ENCODE measurements at regions not wholly inside any gene's neighbourhood (a gene's known extent, or its start where the extent isn't known, plus 50 kb on each side); places are given as distances from the start of the nearest gene placed in this dataset.
A peak's percentile ranks its signal among the peaks of the same experiment; 100 is the strongest.

- no peak for DNase-seq
Observed at GRCh38 chr2:573805-574392, 103.3 kb downstream of the TMEM18 start.

DNA sequence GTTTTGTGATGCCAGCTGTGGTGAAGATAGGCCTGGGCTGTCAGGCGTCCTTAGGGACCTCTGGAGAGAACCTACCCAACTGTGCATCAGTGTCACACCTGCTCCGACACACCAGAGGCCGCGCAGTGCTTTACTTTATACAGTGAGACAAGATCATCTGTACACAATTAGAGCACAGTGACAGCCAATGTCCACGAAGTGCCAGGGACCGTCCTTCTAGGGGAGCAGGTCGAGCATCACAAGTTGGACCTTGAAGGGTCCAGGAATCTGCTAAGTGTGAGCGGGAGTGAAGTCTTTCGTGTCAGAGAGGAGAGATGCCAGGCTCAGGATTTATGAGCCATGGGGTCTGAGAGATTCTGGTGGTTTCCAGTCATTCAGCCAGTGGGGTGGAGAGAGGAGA lies 104.2 kb downstream of the TMEM18 start:
- DNase-seq, result no peak

DNA sequence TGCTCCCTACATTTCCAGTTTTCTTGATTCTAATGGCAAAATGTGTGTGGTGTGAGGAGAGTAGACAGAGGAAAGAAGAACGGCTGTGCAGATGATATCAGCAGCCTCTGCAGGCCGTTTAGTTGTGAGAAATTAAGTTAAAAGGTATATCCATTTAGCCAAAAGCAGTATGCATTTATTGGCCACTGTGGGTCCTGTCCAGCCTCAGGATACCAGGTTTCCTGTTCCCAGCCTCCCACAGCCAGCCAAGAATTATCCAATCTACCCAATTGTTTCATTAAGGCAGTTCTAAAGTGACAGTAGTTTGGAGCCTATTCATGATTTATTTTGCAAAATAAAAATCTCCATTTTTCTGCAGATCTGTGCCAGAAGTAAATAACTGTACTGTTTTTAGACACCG lies 107.5 kb downstream of the TMEM18 start:
- DNase-seq, result no peak

GRCh38 chr2:568639-569235 lies 108.5 kb downstream of the TMEM18 start:
- DNase-seq, result no peak

DNA sequence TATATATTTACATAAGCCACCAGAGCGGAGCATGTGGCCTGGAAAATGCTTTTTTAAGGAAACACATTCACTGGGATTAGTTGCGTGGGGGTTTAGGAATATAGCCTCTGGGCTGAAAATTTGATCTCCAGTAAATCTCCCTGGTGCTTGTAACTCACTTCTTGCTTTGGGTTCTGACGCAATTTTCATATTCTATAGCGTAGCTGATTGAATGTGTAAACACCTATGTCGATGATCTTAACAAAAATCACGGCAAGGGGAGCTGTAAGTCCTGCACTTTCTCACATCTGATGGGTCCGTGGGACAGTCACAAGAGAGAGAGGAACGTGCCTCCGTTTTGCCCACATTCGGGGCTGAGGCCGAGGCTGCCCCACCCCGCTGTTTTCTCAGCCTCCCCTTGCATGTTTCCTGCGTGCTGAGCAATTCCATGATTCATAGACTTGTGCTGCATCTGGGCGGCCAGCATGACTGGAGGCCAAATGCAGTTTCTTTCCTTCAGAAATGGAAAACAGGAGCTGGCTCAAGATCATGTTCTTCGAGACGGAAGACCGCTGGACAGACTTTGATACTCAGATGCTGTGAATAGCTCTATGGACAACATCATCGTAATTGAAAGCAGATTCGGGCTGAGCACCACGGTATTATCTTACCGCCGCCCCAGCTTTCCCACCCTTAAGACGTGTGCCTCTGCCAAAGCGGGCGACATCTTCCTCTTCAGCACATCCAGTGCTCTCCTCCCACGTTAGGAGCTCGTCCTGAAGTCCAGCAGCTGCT lies 109.2 kb downstream of the TMEM18 start:
- peak; percentile 36 for DNase-seq

DNA sequence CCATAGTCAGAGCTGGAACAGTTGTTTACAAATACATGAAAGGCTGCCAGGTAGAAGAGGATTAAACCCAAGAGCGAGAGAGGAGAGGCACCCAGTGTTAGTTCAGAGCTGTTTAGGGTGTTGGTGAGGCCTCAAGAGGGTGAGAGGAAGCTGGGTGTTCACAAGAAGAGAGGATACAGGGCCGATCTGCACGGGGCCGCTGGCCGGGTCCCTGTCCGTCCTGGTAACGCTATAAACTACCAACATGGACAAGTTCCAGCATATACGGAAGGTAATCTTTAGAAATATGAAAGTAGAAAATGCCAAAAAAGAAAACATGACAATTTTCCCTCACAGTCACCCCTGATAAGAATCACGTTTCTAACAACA lies 109.7 kb downstream of the TMEM18 start:
- DNase-seq, result no peak

- no peak for DNase-seq
Observed at GRCh38 chr2:566379-567313, 110.6 kb downstream of the TMEM18 start.

DNA sequence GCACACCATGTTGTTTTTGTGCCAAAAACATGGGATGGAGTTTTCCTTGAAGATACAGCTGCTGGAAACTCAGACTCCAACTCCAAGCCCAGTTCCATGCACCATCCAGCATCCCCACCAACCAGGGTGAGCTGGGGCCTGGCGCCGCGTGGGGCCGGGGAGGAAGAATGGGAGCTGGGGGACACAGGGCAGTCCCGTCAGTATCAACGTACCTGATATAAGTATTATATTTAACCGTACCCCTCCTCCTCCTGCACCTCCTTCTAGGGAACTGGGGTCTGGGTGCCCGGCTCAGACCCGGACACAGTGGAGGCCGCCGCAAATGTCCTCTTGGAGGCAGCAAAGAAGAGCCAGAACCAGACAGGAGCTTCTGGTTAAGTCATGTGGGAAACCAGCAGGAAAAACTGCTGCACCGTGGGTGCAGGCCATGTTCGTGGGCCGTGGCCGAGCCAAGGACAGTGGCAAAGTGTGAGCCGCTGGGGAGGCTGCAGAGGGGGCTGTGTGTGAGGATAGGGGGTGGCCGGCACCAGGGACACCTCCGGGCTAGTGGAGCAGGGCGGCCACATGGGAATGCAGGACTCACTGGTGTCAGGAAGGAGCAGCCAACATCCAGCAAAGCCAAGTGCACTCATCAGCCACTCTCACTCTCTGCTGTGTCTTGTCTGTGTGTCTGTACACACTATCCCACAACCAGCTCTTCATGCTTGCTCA lies 112.6 kb downstream of the TMEM18 start:
- DNase-seq, result no peak

DNA sequence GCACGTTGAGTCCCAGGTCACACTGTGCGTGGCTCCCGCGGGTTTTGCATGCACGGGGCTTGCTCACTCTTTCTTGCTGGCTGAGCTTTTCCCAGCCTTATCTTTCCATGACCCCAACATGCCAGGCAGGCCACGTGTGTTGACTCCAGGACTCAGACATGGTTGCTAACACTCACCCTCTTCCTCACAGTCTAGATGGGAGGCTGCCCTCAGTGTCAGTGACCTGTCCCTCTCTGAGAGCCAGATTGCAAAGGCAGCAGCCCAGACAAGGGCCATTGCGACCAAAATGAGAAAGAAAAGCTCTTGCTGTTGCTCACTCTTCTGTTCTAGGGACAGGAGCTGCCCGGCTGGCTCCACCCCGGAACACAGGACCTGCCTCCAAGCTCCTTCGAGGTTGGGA lies 113.7 kb downstream of the TMEM18 start:
- no peak for DNase-seq

DNA sequence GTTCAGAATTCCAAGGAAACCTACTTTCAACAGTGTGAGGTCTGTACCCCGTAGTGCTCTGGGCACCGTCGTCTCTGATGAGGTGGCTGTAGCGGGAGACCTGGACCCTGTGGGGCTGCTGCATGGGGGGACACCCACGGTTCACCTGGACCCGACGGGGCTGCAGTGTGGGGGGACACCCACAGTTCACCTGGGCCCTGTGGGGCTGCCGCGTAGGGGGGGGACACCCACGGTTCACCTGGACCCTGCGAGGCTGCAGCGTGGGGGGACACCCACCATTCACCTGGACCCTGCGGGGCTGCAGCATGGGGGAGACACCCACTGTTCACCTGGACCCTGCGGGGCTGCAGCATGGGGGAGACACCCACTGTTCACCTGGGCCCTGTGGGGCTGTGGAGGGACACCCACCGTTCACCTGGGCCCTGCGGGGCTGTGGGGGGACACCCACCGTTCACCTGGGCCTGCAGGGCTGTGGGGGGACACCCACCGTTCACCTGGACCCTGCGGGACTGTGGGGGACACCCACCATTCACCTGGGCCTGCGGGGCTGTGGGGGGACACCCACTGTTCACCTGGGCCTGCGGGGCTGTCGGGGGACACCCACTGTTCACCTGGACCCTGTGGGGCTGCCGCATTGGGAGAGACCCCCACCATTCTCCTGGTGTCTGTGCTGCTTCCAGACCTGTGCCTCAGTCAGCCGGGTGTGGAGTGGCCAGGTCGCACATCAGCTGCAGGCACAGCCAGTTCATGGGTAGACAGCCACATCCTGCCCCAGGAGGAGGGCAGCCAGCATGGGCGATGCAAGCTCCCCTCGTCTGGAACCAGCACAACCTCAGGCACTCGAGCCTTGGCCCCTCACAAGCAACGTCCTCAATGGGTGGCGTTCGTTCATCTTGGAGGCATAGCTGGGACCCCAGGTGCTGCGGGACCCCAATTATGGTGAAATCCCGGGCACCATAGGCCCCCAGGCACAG lies 114.5 kb downstream of the TMEM18 start:
- no peak for DNase-seq

DNA sequence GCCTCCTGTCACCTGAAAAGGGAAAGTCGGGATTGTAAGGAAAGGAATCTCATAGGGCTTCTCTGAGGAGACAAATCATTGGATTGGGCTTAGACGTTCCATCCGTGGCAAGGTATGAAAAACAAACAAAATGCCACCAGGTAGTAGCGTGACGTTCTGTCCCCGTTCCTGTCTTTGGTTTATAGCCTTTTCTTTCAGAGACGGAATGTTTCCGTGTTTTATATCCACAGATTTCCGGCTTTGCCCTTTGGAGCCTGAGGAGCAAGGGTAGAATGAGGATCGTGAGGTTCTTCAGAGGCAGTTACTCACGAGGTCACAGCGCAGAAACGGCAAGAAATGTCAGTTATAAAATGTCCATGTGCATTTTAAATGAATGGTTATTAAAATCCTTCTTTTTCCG lies 118.3 kb downstream of the TMEM18 start:
- no peak for DNase-seq

DNA sequence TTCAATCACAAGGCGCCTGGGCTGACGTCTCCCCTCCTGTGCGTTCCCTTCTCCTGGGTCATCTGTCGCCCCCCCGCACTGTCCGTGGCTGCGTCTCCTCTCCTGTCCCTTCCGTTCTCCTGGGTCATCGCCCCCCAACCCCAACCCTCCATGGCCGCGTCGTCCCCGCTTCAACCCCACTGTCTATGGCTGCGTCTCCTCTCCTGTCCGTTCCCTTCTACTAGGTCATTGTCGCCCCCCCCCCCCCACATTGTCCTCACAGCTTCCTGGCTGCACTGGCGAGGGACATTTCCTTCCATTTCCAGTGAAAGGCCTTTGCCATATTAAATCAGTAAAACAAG lies 118.9 kb downstream of the TMEM18 start:
- DNase-seq, result no peak

DNA sequence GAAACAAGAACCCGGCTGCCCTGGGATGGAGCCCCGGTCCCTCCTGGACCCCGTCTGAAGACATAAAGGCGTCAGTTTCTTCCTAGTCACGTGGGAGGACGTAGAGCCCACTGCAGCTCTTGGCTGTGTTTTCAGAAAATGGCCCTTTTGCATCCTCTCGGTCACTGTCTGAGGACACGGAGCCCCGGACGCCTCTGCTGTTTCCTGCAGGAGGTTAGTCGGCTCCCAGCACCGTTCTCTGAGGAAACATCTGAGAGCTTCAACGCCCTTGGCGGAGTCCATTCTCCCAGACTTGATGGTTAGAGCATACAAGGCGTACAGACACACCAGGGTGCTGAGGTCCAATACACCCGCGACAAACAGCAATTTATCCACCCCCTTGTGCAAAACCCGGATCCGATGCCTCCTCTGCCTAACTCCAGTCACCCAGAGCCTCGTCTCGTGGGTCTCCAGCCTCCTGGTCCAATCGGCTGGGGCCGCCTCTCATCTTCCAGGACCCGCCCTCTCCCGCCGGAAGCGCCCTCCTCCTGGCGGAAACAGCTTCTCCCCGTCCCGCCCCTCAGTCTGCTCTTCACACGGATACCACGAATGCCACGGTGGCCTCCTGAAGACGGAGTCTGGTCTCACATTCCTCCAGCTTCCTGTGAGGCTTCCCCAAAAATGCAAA lies 119.4 kb downstream of the TMEM18 start:
- no peak for DNase-seq

DNA sequence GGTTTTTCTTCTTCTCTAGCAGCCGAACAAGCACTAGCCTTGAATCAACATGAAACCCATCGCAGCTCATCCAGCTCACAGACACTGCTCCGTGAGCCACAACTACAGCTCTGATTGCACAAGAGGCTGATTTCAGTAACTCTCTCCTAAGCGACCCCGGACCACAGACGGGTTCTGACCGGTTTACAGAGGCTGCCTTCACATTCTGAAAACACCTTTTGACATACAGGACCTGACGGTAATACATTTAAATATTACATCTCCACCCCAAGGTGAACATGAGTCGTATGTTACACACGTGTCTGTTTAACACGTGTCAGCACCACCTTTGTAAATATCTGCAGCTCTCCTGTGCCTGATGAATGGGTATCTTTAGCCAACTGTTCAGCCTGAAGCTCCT lies 120.7 kb downstream of the TMEM18 start:
- DNase-seq, result no peak

DNA sequence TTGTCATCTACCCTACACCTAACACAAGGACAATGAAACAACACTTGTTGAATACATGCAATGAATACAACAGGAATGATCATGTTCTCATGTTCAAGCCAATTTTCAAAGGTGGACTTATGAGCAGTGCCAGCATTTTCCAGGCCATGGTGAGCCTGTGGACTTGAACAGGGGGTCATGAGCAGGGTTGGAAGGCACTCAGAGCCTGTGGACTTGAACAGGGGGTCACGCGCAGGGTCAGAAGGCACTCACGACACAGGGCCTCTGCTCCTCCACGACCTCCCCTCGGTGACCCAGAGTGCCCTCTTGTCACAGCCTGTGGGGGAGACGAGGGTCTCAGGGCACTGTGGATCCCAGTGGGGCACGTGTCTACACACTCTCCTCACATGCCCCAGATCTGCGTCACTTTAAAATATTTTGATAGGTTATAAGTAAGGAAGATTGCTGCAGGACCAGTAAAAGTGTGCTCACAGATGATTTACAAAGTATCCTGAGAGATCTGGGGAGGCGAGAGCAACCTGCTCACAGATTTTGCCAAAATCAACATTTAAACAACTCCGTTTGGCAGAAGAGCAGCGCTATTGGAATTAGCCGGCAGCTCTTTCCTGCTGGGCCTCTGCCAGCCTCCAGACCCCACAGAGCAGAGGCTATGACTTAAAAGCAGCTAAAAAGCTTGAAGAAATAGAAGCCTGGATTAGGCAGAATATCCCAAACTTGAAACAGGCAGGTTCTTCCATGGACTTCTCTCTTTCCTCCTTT lies 121.9 kb downstream of the TMEM18 start:
- DNase-seq, result no peak

DNA sequence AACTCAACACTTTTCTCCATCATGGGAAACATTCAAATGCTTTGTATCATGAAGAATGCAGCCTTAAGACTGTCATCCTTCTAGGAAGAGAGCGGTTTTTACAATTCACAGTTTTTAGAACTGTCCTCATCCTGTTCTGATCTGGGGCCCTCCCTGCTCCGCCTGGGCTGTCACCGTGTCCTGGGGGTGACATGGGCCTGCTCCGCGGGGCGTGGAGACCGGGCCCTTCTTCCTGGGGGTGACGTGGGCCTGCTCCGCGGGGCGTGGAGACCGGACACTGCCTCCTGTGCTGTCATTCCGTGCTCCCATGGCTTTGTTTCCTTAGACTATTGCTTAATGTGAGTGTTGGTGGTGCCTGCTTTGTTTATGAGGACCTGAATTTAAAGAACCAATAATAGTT lies 122.8 kb downstream of the TMEM18 start:
- no peak for DNase-seq

DNA sequence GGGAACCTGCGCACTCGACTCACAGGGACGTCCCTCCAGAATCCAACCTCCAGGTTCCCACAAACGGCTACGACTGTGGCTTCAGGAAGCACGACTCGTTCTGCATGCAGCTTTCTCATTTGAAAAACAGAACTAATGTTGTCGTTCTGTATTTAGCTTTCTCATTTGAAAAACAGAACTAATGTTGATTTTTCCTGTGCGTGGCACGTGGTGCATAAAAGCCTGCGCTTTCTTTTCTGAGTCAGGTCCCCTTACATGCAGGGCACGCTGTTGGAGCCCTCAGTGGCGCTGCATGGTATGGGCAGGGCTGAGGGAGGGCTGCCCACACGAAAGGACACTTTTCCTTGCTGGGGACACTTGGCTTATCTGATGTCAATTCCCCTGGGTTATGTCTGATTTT lies 124.3 kb downstream of the TMEM18 start:
- no peak for DNase-seq

GRCh38 chr2:551621-552020 lies 125.6 kb downstream of the TMEM18 start:
- DNase-seq, result no peak

DNA sequence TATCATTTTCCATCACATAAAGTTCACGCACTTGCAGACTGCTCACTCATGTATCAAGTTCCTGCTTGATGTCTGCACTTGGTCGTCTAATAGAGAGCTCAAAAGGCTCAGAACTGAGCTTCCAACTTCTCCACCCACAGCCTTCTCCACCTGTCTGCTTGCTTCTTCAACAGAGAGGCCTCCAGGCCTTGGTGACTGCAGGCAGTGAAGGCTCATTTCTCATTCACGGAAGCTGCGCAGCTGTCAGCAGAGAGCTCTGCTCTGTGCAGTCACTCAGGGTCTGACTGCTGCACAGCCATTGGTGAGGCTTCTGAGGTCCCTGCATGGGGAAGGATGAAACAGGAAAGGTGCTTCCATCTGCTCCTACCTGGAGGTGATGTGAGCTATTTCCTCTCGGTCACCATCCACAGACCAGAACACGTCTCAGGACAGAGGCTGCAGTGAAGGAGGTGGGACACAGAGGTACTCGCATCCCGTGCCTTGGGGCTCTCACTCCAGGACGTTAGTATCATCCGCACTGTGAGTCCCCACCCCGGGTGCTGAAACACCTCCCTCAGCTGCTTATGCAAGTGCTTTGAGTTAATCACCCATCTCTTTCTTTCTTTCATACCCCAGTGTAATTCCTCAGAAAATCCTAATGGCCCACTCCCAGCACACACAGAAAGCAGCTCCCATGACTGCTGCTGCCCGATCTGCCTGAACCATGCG lies 126.2 kb downstream of the TMEM18 start:
- no peak for DNase-seq

Data from NCI-H1048 (cell line).